NCI-H345 treated with DMSO at 0.1 percent for 48 hours (cell line): ENCODE measurements at regions not wholly inside any gene's neighbourhood (a gene's known extent, or its start where the extent isn't known, plus 50 kb on each side); places are given as distances from the start of the nearest gene placed in this dataset.
"Not testable (repeated sequence)": the region's sequence is repeated elsewhere in the genome, so short reads cannot be mapped to it uniquely, and the experiment has no call there.

Experiments used
- DNase-seq: peaks from one replicate; lab custom pipeline; 2025; ENCODE audit not compliant: unreplicated experiment; lab: John Stamatoyannopoulos, UW

- DNase-seq: no peak
Measured at GRCh38 chr14:71165121-71166031, 258.1 kb downstream of the PCNX1 start.

- DNase-seq: no peak
Measured at GRCh38 chr14:71166180-71166837, 259.1 kb downstream of the PCNX1 start.

- DNase-seq: not testable (repeated sequence)
Measured at GRCh38 chr14:71167325-71167950, 260.2 kb downstream of the PCNX1 start.

GRCh38 chr14:71168161-71168560 is 260.9 kb downstream of the PCNX1 start:
- not testable (repeated sequence) for DNase-seq

GRCh38 chr14:71168564-71169427 is 261.5 kb downstream of the PCNX1 start:
- no peak for DNase-seq

- DNase-seq: no peak
Measured at GRCh38 chr14:71169861-71170260, 262.6 kb downstream of the PCNX1 start.

GRCh38 chr14:71175491-71175890 is 268.2 kb downstream of the PCNX1 start:
- no peak for DNase-seq

- no peak for DNase-seq
Measured at GRCh38 chr14:71179066-71179465, 271.8 kb downstream of the PCNX1 start.

GRCh38 chr14:71180397-71180796 is 273.1 kb downstream of the PCNX1 start:
- DNase-seq: no peak

GRCh38 chr14:71181215-71182003 is 274.1 kb downstream of the PCNX1 start:
- DNase-seq: no peak

GRCh38 chr14:71183876-71184689 is 276.8 kb downstream of the PCNX1 start:
- DNase-seq: peak; percentile 69

GRCh38 chr14:71185637-71186036 is 278.4 kb downstream of the PCNX1 start:
- no peak for DNase-seq

GRCh38 chr14:71187633-71188356 is 280.5 kb downstream of the PCNX1 start:
- no peak for DNase-seq

GRCh38 chr14:71190770-71191374 is 283.6 kb downstream of the PCNX1 start:
- no peak for DNase-seq

- DNase-seq: no peak
Measured at GRCh38 chr14:71193663-71194062, 286.4 kb downstream of the PCNX1 start.

GRCh38 chr14:71194251-71194650 is 287.0 kb downstream of the PCNX1 start:
- DNase-seq: no peak

- no peak for DNase-seq
Measured at GRCh38 chr14:71196921-71197320, 289.7 kb downstream of the PCNX1 start.

GRCh38 chr14:71198687-71199086 is 291.4 kb downstream of the PCNX1 start:
- DNase-seq: no peak
